Upper lobe of left lung (tissue), 4 donors: ENCODE measurements at regions not wholly inside any gene's neighbourhood (a gene's known extent, or its start where the extent isn't known, plus 50 kb on each side); places are given as distances from the start of the nearest gene placed in this dataset.

Source experiments
- EP300 ChIP-seq, 4 donors: sonication (generic); formaldehyde crosslinking; IDR thresholded peaks; one replicate each; pipeline ENCODE4 v1.5.1; 2017; ENCODE audit warnings: antibody characterized with exemption in 4 of 4, control low read depth in 2 of 4
- TF ChIP-seq, protein P1 (sequence below), 6 experiments: fragments of 450-650 bp in 4 of 6; fragments of 200-600 bp in 2 of 6; sonication (generic) in 2 of 6; IDR thresholded peaks; one replicate each; pipeline ENCODE4 v1.5.1; 2016 to 2019; ENCODE audit warnings: antibody characterized with exemption in 6 of 6

DNA sequence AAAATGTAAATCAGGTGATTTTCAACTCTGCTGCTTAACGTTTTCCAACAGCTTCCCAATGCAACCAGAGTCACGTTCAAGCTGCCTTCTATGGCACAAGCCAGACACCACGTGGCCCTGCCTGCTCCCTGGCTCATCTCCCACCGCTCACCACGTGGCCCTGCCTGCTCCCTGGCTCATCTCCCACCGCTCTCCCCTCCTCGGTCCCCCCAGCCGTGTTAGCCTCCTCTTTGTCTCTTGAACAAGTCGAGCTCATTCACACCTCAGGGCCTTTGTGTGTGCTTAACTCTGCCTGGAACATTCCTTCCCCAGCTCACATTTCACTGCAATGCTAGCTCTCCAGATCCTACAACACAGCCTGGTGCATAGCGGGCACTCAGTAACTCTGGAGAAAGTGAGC, 307.6 kb downstream of the CTTN start:
- no peak for TF ChIP-seq EP300 (IDR thresholded peaks at IDR 0.05)
- TF ChIP-seq, protein P1, sequence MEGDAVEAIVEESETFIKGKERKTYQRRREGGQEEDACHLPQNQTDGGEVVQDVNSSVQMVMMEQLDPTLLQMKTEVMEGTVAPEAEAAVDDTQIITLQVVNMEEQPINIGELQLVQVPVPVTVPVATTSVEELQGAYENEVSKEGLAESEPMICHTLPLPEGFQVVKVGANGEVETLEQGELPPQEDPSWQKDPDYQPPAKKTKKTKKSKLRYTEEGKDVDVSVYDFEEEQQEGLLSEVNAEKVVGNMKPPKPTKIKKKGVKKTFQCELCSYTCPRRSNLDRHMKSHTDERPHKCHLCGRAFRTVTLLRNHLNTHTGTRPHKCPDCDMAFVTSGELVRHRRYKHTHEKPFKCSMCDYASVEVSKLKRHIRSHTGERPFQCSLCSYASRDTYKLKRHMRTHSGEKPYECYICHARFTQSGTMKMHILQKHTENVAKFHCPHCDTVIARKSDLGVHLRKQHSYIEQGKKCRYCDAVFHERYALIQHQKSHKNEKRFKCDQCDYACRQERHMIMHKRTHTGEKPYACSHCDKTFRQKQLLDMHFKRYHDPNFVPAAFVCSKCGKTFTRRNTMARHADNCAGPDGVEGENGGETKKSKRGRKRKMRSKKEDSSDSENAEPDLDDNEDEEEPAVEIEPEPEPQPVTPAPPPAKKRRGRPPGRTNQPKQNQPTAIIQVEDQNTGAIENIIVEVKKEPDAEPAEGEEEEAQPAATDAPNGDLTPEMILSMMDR (IDR thresholded peaks at IDR 0.05), result no peak
